K562 (cell line): ENCODE measurements at regions not wholly inside any gene's neighbourhood (a gene's known extent, or its start where the extent isn't known, plus 50 kb on each side); places are given as distances from the start of the nearest gene placed in this dataset.

Experiments
- ATAC-seq: fragments of 200-7000 bp; cut with Tn5 transposase; 3 replicates; pipeline ENCODE4 v1.9.1; 2020; ENCODE audit warnings: moderate library complexity
- BruUV-seq: library from RNA; stranded (reverse); fragments of 400-500 nt; replicated peaks from 2 replicates; lab custom pipeline; 2021; lab: Mats Ljungman, UMichigan
- CTCF ChIA-PET: fragments of 300-600 bp; formaldehyde crosslinking; extraction: SDS; loops from one replicate; lab custom pipeline; 2021; ENCODE audit warnings: low intra/inter-chr PET ratio; lab: Yijun Ruan, JAX
- POLR2A ChIA-PET: fragments of 300-600, 350-650 bp; sonication (Branson Sonifier 250); formaldehyde crosslinking; extraction: SDS; loops from one replicate; lab custom pipeline; 2021; ENCODE audit warnings: antibody characterized with exemption, inconsistent platforms; lab: Yijun Ruan, JAX
- DNase-seq, 4 experiments: peaks; one replicate each; pipeline versions ENCODE4 v3.0.0 to v3.0.0-alpha.2; 2011 to 2018; ENCODE audit warnings: low spot score in 3 of 4, mixed read lengths in 3 of 4; ENCODE audit errors: extremely low read depth in 1 of 4
- FAIRE-seq: peaks from 2 replicates; lab custom pipeline; 2011; peaks lifted over from hg19 to GRCh38; lab: Jason Lieb, UNC
- H2AFZ ChIP-seq: 2 replicates; pipeline ENCODE4 v1.6.0; 2011; ENCODE audit warnings: low read depth, low read length, control low read depth, inconsistent platforms
- H3K27ac ChIP-seq: fragments of 200-600 bp; 3 replicates; pipeline ENCODE4 v1.8.0; 2011; ENCODE audit warnings: low read depth, mild to moderate bottlenecking, control low read depth, inconsistent platforms, low read length, moderate library complexity, mixed read lengths; ENCODE audit errors: extremely low read depth
- H3K27me3 ChIP-seq, 2 experiments: fragments of 300-600 bp in 1 of 2; 2 replicates in 1 of 2; 3 replicates in 1 of 2; pipeline versions ENCODE4 v1.6.0 to v1.8.0; 2011; ENCODE audit warnings: inconsistent platforms in 2 of 2, low read length in 2 of 2, mild to moderate bottlenecking in 1 of 2, mixed read lengths in 1 of 2, moderate library complexity in 1 of 2; ENCODE audit not compliant: control insufficient read depth in 2 of 2, insufficient read depth in 2 of 2
- H3K36me3 ChIP-seq: fragments of 300-600 bp; 3 replicates; pipeline ENCODE4 v1.8.0; 2011; ENCODE audit warnings: mild to moderate bottlenecking, low read length, inconsistent platforms; ENCODE audit not compliant: control insufficient read depth, insufficient read depth
- H3K4me1 ChIP-seq, 2 experiments: fragments of 200-600 bp in 1 of 2; replicated peaks in 1 of 2; 2 replicates in 1 of 2; 3 replicates in 1 of 2; pipeline versions ENCODE4 v1.5.1 to v1.8.0; 2011; ENCODE audit warnings: inconsistent platforms in 2 of 2, low read length in 2 of 2, mild to moderate bottlenecking in 1 of 2, mixed read lengths in 1 of 2, moderate library complexity in 1 of 2; ENCODE audit not compliant: control insufficient read depth in 2 of 2, insufficient read depth in 2 of 2
- H3K4me2 ChIP-seq: 2 replicates; pipeline ENCODE4 v1.6.1; 2011; ENCODE audit warnings: low read length, control low read depth, inconsistent platforms, mixed read lengths; ENCODE audit not compliant: insufficient read depth
- H3K4me3 ChIP-seq: fragments of 200-600 bp; sonication (generic), shearing (Covaris generic); 2 replicates; pipeline ENCODE4 v1.5.1; 2016; ENCODE audit warnings: control low read depth, inconsistent platforms
- H3K79me2 ChIP-seq: fragments of 200-600 bp; 3 replicates; pipeline ENCODE4 v1.8.0; 2011; ENCODE audit warnings: low read length, inconsistent platforms; ENCODE audit not compliant: control insufficient read depth, insufficient read depth
- H3K9ac ChIP-seq, 2 experiments: 2 replicates each; pipeline versions ENCODE4 v1.6.0 to v1.6.1; 2011; ENCODE audit warnings: low read depth in 2 of 2, low read length in 2 of 2, control low read depth in 1 of 2, inconsistent platforms in 1 of 2, mild to moderate bottlenecking in 1 of 2, mixed read lengths in 1 of 2; ENCODE audit not compliant: insufficient read depth in 1 of 2
- H3K9me1 ChIP-seq: one replicate; pipeline ENCODE4 v1.6.0; 2011; ENCODE audit warnings: inconsistent platforms, mild to moderate bottlenecking, low read length, moderate library complexity; ENCODE audit not compliant: control insufficient read depth, insufficient read depth
- H3K9me3 ChIP-seq: replicated peaks from 2 replicates; pipeline ENCODE4 v1.5.1; 2011; ENCODE audit warnings: low read depth, low read length, inconsistent platforms; ENCODE audit not compliant: control insufficient read depth, insufficient read depth
- H4K20me1 ChIP-seq: replicated peaks from 2 replicates; pipeline ENCODE4 v1.6.1; 2011; ENCODE audit warnings: low read length, inconsistent platforms, mixed read lengths; ENCODE audit not compliant: control insufficient read depth, insufficient read depth
- E2F3 ChIP-seq: fragments of 250-450 bp; sonication (Bioruptor Pico); IDR thresholded peaks from 2 replicates; pipeline ENCODE4 v1.4.0; 2020; ENCODE audit warnings: mild to moderate bottlenecking
- EHMT2 ChIP-seq: fragments of 450-650 bp; IDR thresholded peaks from 2 replicates; pipeline ENCODE4 v1.6.1; 2018; ENCODE audit warnings: antibody characterized with exemption
- FOXO4 ChIP-seq: fragments of 450-650 bp; formaldehyde crosslinking; IDR thresholded peaks from 2 replicates; pipeline ENCODE4 v1.4.0; 2020; ENCODE audit warnings: mild to moderate bottlenecking, moderate library complexity
- KLF13 ChIP-seq: fragments of 450-650 bp; IDR thresholded peaks from 2 replicates; pipeline ENCODE4 v1.6.1; 2016; ENCODE audit warnings: missing genetic modification characterization, low read depth, mild to moderate bottlenecking, missing compliant biosample characterization, moderate library complexity, borderline replicate concordance
- PHTF2 ChIP-seq: fragments of 250-450 bp; sonication (Bioruptor Pico); IDR thresholded peaks from 2 replicates; pipeline ENCODE4 v1.5.0; 2021; ENCODE audit warnings: mild to moderate bottlenecking
- PTRF ChIP-seq: fragments of 450-650 bp; IDR thresholded peaks from 2 replicates; pipeline ENCODE4 v1.6.1; 2016; ENCODE audit warnings: mild to moderate bottlenecking, missing genetic modification characterization, missing compliant biosample characterization
- RBM25 ChIP-seq: fragments of 200-400 bp; formaldehyde crosslinking; IDR thresholded peaks from 2 replicates; pipeline ENCODE4 v1.6.1; 2018; ENCODE audit warnings: low read length, low read depth, moderate library complexity; ENCODE audit not compliant: severe bottlenecking
- SNRNP70 ChIP-seq: fragments of 200-400 bp; formaldehyde crosslinking; optimal IDR thresholded peaks from 2 replicates; pipeline ENCODE3; 2017; ENCODE audit warnings: low read depth, low read length
- STAT6 ChIP-seq: sonication (generic); formaldehyde crosslinking; IDR thresholded peaks from 2 replicates; pipeline ENCODE4 v1.8.1; 2023; ENCODE audit warnings: mild to moderate bottlenecking, missing genetic modification reagents
- ZBTB12 ChIP-seq: fragments of 250-450 bp; sonication (Bioruptor Pico); IDR thresholded peaks from 2 replicates; pipeline ENCODE4 v1.4.0; 2020
- ZKSCAN8 ChIP-seq: fragments of 200-800 bp; sonication (Bioruptor generic); IDR thresholded peaks from 2 replicates; pipeline ENCODE4 v1.6.1; 2016; ENCODE audit warnings: missing genetic modification characterization, missing compliant biosample characterization
- ZNF146 ChIP-seq: IDR thresholded peaks from one replicate; pipeline ENCODE4 v1.6.1; 2018; ENCODE audit warnings: missing compliant biosample characterization; ENCODE audit not compliant: unreplicated experiment
- ZNF347 ChIP-seq: fragments of 450-650 bp; formaldehyde crosslinking; IDR thresholded peaks from 2 replicates; pipeline ENCODE4 v1.4.0; 2020; ENCODE audit warnings: low read depth, mild to moderate bottlenecking, moderate library complexity
- ZNF707 ChIP-seq: fragments of 250-450 bp; sonication (Bioruptor Pico); conservative IDR thresholded peaks from 2 replicates; pipeline ENCODE4 v1.8.0; 2022; ENCODE audit warnings: inconsistent platforms, mild to moderate bottlenecking, moderate library complexity
- WGBS: fragments of 100-300 bp; shearing (Covaris generic); methylation state at CpG from one replicate; pipeline ENCODE4 v1.1.6; 2016; ENCODE audit warnings: low coverage, mixed read lengths; ENCODE audit not compliant: insufficient coverage; ENCODE audit errors: missing lambda C conversion rate; 5-methylcytosine and 5-hydroxymethylcytosine counted together
- in situ Hi-C: fragments of 300-500 bp; cut with MboI; formaldehyde crosslinking; loops from 4 replicates; pipeline ENCODE4 v1.15.0; 2018; ENCODE audit warnings: inconsistent platforms, mixed read lengths
- intact Hi-C: fragments of 100-400 bp; cut with micrococcal nuclease; formaldehyde crosslinking; loops from 2 replicates; pipeline ENCODE4 v1.14.2; 2022

- in situ Hi-C loops = no loop called here
- ATAC-seq = no peak
- Histone ChIP-seq H3K4me1 (no peaks in the 10 kb centered on the region), H3K27ac (no peak overlapping the region), H3K27me3 (no peaks in the 10 kb centered on the region), H3K79me2 (no peaks in the 10 kb centered on the region), H2AFZ (no peak overlapping the region), H3K9me1 (no peaks in the 10 kb centered on the region), H3K9me3 (no peaks in the 10 kb centered on the region; the same call in 1 of the 2 replicates), H4K20me1 (no peaks in the 10 kb centered on the region), H3K4me2 (no peak overlapping the region), H3K4me3 (no peak overlapping the region), H3K36me3 (no peaks in the 10 kb centered on the region), H3K9ac (no peak overlapping the region)
- FAIRE-seq = no peak
- intact Hi-C loops = no loop called here
- DNase-seq = no peak
- ChIA-PET POLR2A (no interaction called here), CTCF (no interaction called here)
- BruUV-seq = no TSS peak
- no peak for TF ChIP-seq SNRNP70
- no peak for TF ChIP-seq ZBTB12 (CRISPR knock-in tag)
- no peak for TF ChIP-seq EHMT2
- no peak for TF ChIP-seq ZNF146
- TF ChIP-seq ZNF707 (CRISPR knock-in tag) = no peak
- no peak for TF ChIP-seq KLF13 (tag)
- TF ChIP-seq ZKSCAN8 (CRISPR knock-in tag) = no peak
- TF ChIP-seq E2F3 = no peak
- no peak for TF ChIP-seq FOXO4 (CRISPR knock-in tag)
- no peak for TF ChIP-seq STAT6 (CRISPR knock-in tag)
- TF ChIP-seq ZNF347 (CRISPR knock-in tag) = no peak
- no peak for TF ChIP-seq PHTF2 (CRISPR knock-in tag)
- TF ChIP-seq RBM25 = no peak
- no peak for TF ChIP-seq PTRF
- 3% methylated on average over 2 of the region's 2 CpGs for WGBS
Observed at GRCh38 chr11:26202754-26203153, 129.2 kb upstream of the ANO3 start.
